CD4-positive, alpha-beta T cell (primary cell): ENCODE measurements at regions not wholly inside any gene's neighbourhood (a gene's known extent, or its start where the extent isn't known, plus 50 kb on each side); places are given as distances from the start of the nearest gene placed in this dataset.

Experiments
- ATAC-seq: fragments of 200-7000 bp; cut with Tn5 transposase; one replicate; pipeline ENCODE4 v1.10.0; 2022; ENCODE audit warnings: mild to moderate bottlenecking; ENCODE audit not compliant: poor library complexity
- CTCF ChIA-PET: fragments of 350-600 bp; sonication (Branson Sonifier 250); formaldehyde crosslinking; loops from one replicate; lab custom pipeline; 2021; ENCODE audit warnings: antibody characterized with exemption, inconsistent platforms; lab: Charles Lee
- POLR2A ChIA-PET: fragments of 350-600 bp; sonication (Branson Sonifier 250); formaldehyde crosslinking; loops from one replicate; lab custom pipeline; 2021; ENCODE audit warnings: antibody characterized with exemption, inconsistent platforms; lab: Charles Lee
- DNase-seq, 14 experiments: peaks; one replicate each; pipeline ENCODE4 v3.0.0-alpha.2; 2013 to 2020; ENCODE audit warnings: mixed read lengths in 2 of 14
- H3K27ac ChIP-seq, 2 donors: one replicate each; pipeline versions ENCODE4 v1.5.1 to v1.7.0; 2013; ENCODE audit warnings: low read length in 2 of 2, low read depth in 1 of 2, mild to moderate bottlenecking in 1 of 2
- H3K27me3 ChIP-seq, 2 experiments: 1 replicate in 1 of 2; 2 replicates in 1 of 2; pipeline versions ENCODE4 v1.6.1 to v1.7.0; 2013; ENCODE audit warnings: low read length in 2 of 2, control low read depth in 1 of 2, mild to moderate bottlenecking in 1 of 2, moderate library complexity in 1 of 2; ENCODE audit not compliant: insufficient read depth in 2 of 2, control insufficient read depth in 1 of 2
- H3K36me3 ChIP-seq: one replicate; pipeline ENCODE4 v1.6.1; 2013; ENCODE audit warnings: low read length, control low read depth; ENCODE audit not compliant: insufficient read depth
- H3K4me1 ChIP-seq: one replicate; pipeline ENCODE4 v1.6.1; 2013; ENCODE audit warnings: low read length, control low read depth; ENCODE audit not compliant: insufficient read depth
- H3K4me3 ChIP-seq: one replicate; pipeline ENCODE4 v1.5.1; 2013; ENCODE audit warnings: mild to moderate bottlenecking, low read length, moderate library complexity
- H3K9me3 ChIP-seq, 2 experiments: 1 replicate in 1 of 2; 2 replicates in 1 of 2; pipeline versions ENCODE4 v1.6.1 to v1.7.0; 2013; ENCODE audit warnings: low read length in 2 of 2, mild to moderate bottlenecking in 2 of 2, control low read depth in 1 of 2, moderate library complexity in 1 of 2; ENCODE audit not compliant: control insufficient read depth in 1 of 2, insufficient read depth in 1 of 2
- H3K27ac Mint-ChIP-seq: one replicate; pipeline ENCODE4 v1.8.0; 2020; ENCODE audit warnings: mixed read lengths
- H3K27me3 Mint-ChIP-seq: one replicate; pipeline ENCODE4 v1.8.0; 2021; ENCODE audit warnings: mixed read lengths
- H3K36me3 Mint-ChIP-seq: one replicate; pipeline ENCODE4 v1.8.0; 2021; ENCODE audit warnings: low read depth, mixed read lengths
- H3K4me1 Mint-ChIP-seq: one replicate; pipeline ENCODE4 v1.8.0; 2021; ENCODE audit warnings: low read depth, mixed read lengths
- H3K4me3 Mint-ChIP-seq: one replicate; pipeline ENCODE4 v1.8.0; 2020; ENCODE audit warnings: mild to moderate bottlenecking, mixed read lengths
- H3K9me3 Mint-ChIP-seq: one replicate; pipeline ENCODE4 v1.8.0; 2020; ENCODE audit warnings: mixed read lengths
- CTCF ChIP-seq: fragments of 200-600 bp; IDR thresholded peaks from one replicate; pipeline ENCODE4 v1.8.0; 2022; ENCODE audit warnings: antibody characterized with exemption, mild to moderate bottlenecking
- intact Hi-C, 2 experiments: fragments of 100-400 bp; cut with DNase I in 1 of 2; cut with micrococcal nuclease in 1 of 2; formaldehyde crosslinking; loops; one replicate each; pipeline versions ENCODE4 v1.15.1 to v1.9.0; 2023 to 2025; cut with DNase I, micrococcal nuclease

GRCh38 chr12:125794401-125794800 is 729.2 kb downstream of the AACS start:
- Histone ChIP-seq H3K36me3 (no peaks in the 10 kb centered on the region), H3K27me3 (no peaks in the 10 kb centered on the region), H3K27ac (no peak overlapping the region), H3K4me1 (no peaks in the 10 kb centered on the region), H3K9me3 (peaks cover 0 to 3% of the 10 kb centered on the region in 2 experiments), H3K4me3 (no peak overlapping the region)
- H3K9me3 Mint-ChIP-seq, result peaks cover 4% of the 10 kb centered on the region
- ATAC-seq (no peak), DNase-seq (no peak)
- no peaks in the 10 kb centered on the region for H3K36me3 Mint-ChIP-seq
- ChIA-PET CTCF (no interaction called here), POLR2A (no interaction called here)
- no peaks in the 10 kb centered on the region for H3K4me1 Mint-ChIP-seq
- no peaks in the 10 kb centered on the region for H3K27me3 Mint-ChIP-seq
- no peak for TF ChIP-seq CTCF
- intact Hi-C loops, result no loop called here
- no peak overlapping the region for H3K4me3 Mint-ChIP-seq
- H3K27ac Mint-ChIP-seq, result no peak overlapping the region

- Histone ChIP-seq H3K36me3 (no peaks in the 10 kb centered on the region), H3K27ac (no peak overlapping the region), H3K4me1 (no peaks in the 10 kb centered on the region), H3K4me3 (no peak overlapping the region), H3K9me3 (peaks cover 0 to 9% of the 10 kb centered on the region in 2 experiments), H3K27me3 (no peaks in the 10 kb centered on the region)
- H3K27me3 Mint-ChIP-seq, result no peaks in the 10 kb centered on the region
- ChIA-PET CTCF (no interaction called here), POLR2A (no interaction called here)
- H3K9me3 Mint-ChIP-seq, result no peaks in the 10 kb centered on the region
- H3K4me1 Mint-ChIP-seq, result no peaks in the 10 kb centered on the region
- no peak for DNase-seq
- intact Hi-C loops, result no loop called here
- H3K27ac Mint-ChIP-seq, result no peak overlapping the region
- H3K4me3 Mint-ChIP-seq, result no peak overlapping the region
- TF ChIP-seq CTCF, result no peak
- no peak for ATAC-seq
- no peaks in the 10 kb centered on the region for H3K36me3 Mint-ChIP-seq
Observed at GRCh38 chr12:125797421-125798175, 732.4 kb downstream of the AACS start.

- ChIA-PET CTCF (no interaction called here), POLR2A (no interaction called here)
- no peak overlapping the region for H3K4me3 Mint-ChIP-seq
- TF ChIP-seq CTCF, result no peak
- no peaks in the 10 kb centered on the region for H3K4me1 Mint-ChIP-seq
- Histone ChIP-seq H3K4me1 (no peaks in the 10 kb centered on the region), H3K27ac (no peak overlapping the region), H3K27me3 (no peaks in the 10 kb centered on the region), H3K36me3 (no peaks in the 10 kb centered on the region), H3K9me3 (peaks cover 0 to 20% of the 10 kb centered on the region in 2 experiments), H3K4me3 (no peak overlapping the region)
- no peak overlapping the region for H3K27ac Mint-ChIP-seq
- no peaks in the 10 kb centered on the region for H3K27me3 Mint-ChIP-seq
- no peaks in the 10 kb centered on the region for H3K36me3 Mint-ChIP-seq
- intact Hi-C loops, result no loop called here
- DNase-seq, result no peak
- H3K9me3 Mint-ChIP-seq, result peaks cover 4% of the 10 kb centered on the region
- no peak for ATAC-seq
Observed at GRCh38 chr12:125804660-125805059, 739.4 kb downstream of the AACS start.
